ENCODE measurements at regions not wholly inside any gene's neighbourhood (a gene's known extent, or its start where the extent isn't known, plus 50 kb on each side); places are given as distances from the start of the nearest gene placed in this dataset.
"Not testable (repeated sequence)": the region's sequence is repeated elsewhere in the genome, so short reads cannot be mapped to it uniquely, and the experiment has no call there.

DNA sequence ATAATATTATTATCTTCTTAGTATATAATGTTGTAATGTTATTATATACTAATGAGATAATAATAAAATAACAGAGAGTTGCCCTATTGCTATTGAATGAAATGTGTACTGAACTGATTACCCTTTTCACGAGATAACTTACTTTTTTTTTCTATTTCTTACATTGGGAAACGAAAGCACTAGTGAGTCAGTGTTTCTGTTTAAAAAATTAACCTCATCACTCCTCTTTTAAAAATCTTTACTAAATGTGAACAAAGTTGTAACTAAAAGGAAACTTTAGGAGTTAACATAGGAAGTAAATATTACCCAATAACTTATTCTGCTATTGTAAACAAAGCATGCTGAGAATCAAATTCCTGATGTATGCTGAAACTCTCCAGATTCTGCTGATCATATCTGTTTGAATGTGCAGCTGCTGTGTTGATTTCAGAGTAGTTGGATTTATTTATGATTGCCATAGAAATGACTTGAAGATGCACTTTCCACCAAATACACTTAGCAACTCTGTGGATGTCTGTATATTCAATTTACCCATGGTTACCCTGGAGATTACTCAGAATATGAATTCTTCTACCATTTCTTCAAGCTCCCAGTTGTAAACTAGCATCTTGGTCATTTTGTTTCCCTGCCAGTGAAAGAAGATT, 523.4 kb downstream of the TENT5A start:
- DNase-seq, result no peak

GRCh38 chr6:81226957-81227356, 525.5 kb downstream of the TENT5A start:
- no peak for DNase-seq

- DNase-seq, result no peak
Observed at GRCh38 chr6:81216668-81217067, 535.8 kb downstream of the TENT5A start.

GRCh38 chr6:81215092-81215432, 537.4 kb downstream of the TENT5A start:
- DNase-seq, result no peak

GRCh38 chr6:81214414-81215091, 537.9 kb downstream of the TENT5A start:
- no peak for DNase-seq

DNA sequence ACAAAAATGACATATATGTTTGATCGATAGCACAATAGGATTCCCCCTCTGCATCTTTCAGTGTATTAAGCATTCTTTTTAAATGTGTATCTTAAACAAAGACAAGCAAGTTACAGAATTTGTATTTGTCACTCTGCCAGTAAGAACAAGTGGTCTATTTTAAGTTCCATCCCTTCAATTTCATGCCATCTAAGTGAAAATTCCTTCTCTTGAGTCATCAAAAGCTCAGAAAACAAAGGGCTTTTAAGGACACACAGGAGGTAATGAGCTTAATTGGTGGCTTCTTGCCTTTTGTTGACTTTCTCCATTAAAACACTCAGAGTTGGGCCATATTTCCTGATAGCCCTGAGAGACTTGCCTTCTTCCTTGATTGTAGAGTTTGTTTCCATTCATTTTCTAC, 547.8 kb downstream of the TENT5A start:
- DNase-seq, result no peak

DNA sequence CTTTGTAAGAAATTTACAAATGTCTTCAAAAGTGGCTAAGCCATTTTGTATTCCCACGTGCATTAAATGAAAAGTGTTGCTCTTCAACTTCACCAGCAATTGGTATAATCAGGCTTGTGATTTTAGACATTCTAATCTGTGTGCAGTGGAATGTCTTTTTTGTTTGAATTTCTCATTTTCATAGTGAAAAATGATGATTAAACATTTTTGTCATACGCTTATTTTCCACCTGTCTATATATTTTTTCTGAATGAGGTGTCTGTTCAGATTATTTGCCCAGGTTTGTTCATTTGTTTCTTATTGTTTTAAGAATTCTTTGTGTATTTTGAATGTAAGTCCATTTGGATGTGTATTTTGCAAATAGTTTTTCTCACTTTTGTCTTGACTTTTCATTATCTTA, 558.1 kb downstream of the TENT5A start:
- DNase-seq, result no peak

DNA sequence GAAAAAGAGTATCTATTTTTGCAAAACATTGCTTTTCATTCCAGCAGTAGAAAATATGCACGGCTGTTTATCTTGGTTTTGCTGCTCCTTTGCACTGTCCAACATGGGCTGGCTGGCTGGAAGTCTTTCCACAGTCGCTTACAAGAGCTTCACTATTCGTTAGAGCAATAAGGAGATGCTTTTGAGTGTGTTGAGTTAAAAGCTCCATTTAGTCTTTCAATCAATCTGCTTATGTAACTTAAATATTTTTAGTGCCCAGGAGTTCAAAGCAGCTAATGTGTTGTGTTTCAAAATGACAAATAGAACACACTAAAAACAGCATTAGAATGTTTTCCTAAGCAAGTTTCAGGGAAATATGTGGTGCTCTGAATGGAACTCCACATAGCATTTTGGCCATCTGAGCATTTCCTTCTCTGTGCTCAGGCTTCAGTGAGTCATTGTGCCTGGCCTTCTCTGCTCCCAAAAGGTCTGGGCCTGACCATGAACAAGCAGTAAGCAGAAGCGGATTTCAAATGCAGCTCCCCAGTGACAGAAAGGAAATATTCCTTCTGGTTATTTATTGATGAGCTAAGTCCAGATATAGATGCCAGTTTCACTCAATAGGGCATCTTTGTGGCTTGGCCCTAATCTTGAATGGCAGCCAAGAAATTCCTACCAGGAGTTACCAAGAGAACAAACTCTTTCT, 580.3 kb downstream of the TENT5A start:
- peak; percentile 1 for DNase-seq

GRCh38 chr6:81169166-81169565, 583.3 kb downstream of the TENT5A start:
- DNase-seq, result no peak

- DNase-seq, result no peak
Observed at GRCh38 chr6:81166770-81167169, 585.7 kb downstream of the TENT5A start.

DNA sequence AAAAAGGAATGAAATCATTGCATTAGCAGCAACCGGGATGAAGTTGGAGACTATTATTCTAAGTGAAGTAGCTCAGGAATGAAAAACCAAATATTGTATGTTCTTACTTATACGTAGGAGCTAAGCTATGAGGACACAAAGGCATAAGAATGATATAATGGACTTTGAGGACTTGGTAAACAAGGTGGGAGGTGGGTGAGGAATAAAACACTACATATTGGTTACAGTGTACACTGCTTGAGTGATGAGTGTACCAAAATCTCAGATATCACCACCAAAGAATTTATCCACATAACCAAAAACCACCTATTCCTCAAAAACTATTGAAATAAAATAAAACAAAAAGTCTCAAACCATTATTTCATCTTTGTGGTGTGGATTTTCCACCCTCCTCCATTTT, 593.5 kb downstream of the TENT5A start:
- DNase-seq, result no peak

DNA sequence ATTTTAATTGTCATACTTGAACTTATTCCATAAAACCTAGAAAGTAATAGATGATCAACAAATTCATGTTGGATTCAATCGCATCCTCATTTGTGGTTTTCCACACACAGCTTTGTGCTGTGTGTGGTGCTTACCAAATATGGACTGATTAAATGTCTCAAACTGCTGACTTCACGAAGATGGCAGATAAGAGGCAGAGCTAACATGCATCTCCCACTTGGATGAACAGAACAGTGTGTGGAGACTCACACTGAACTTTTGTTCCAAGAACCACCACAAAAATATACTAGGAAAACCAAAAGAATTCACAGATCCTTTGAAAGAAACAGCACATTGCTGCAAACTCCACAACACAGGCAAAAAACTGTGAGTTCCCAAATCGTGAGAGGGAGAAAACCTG, 603.7 kb downstream of the TENT5A start:
- no peak for DNase-seq

GRCh38 chr6:81145506-81145905, 607.0 kb downstream of the TENT5A start:
- no peak for DNase-seq

GRCh38 chr6:81144346-81144745, 608.1 kb downstream of the TENT5A start:
- DNase-seq, result no peak

DNA sequence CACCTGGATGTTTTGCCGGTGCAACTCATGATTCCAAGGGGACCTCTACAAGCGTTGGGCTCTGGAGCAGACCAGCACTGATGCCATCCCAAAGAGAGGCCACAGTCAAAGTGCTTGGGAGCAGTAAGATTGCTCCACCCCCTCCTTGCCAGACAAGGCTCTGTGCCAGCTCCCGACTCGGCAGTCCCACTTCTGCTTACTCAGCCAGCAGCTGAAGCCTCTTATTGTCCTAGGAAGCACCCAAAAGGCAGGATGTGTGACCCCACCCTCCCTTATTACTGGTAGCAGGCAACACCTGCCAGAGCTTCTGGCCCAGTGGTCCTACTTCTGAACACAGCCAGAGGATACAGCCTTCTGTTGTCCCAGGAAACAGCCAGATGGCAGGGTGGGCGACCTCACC, 614.2 kb downstream of the TENT5A start:
- DNase-seq, result no peak

DNA sequence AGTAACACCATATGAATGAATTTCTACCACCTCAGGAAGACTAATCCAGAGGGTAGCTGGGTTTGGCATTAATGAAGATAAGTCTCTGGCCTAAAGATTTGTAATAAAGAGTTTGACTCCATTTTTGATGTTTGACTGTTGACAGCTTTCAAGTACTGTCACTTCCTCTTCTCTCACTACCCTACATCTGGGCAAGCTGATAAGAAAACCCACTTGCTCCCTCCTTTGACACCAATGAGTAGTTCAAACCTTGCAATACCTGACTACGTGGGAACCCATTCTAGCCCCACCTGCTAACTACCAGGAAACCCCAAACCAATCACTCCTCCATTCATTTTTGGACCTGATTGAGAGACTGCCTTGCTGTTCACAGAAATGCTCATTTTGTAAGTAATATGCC, 621.5 kb downstream of the TENT5A start:
- no peak for DNase-seq

DNA sequence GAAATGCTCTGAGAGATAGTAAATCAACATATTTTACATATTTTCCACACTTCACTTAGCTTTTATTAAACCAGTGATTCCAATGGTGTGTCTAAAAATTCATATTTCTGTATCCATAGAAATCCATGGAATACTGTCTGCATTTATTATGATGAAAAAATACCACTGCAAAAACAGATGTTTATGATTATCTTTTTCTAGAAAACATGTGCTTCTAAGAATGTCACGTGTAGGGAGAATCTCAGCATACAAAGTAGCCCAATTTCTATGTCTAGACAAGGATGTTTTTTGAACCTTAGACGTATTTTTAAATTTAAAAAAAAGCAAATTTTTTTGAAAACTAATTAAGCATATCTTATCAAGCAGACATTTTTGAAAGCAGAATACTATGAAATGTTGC, 622.4 kb downstream of the TENT5A start:
- DNase-seq, result no peak

DNA sequence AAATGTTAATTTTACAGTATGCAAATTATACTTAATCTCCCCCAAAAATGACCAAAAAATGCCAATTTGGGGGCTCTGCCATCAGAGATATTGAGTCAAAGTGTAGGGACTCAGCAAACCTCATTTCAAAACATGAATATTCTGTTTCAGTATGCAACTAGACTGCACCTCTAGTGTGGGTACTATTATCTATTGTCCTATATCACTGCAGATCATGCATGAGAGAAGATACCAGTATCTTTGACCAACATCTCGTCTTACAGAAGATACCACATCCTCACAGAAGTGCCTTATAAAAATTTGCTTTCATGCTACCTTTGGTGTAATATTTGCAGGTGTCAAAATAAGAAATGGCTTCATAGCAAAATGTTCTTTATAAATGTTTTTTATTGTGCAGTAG, 623.8 kb downstream of the TENT5A start:
- no peak for DNase-seq

DNA sequence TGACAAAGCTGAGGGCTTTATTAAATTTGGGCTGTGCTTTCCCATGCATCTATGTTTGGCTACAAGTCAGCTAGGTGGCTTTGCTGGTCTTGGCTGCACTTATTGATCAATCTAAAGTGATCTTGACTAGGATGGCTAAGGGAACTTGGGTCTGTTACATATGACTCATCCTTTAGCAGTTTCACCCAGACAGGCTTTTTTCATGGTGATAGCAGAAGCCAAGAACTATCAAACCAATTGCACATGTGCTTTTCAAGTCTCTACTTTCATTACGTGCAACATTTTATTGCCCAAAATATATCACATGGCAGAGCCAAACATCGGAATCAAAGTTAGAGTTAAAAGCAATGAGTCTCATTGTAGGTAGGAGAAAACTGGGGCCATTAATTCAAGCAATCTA, 626.3 kb downstream of the TENT5A start:
- no peak for DNase-seq

DNA sequence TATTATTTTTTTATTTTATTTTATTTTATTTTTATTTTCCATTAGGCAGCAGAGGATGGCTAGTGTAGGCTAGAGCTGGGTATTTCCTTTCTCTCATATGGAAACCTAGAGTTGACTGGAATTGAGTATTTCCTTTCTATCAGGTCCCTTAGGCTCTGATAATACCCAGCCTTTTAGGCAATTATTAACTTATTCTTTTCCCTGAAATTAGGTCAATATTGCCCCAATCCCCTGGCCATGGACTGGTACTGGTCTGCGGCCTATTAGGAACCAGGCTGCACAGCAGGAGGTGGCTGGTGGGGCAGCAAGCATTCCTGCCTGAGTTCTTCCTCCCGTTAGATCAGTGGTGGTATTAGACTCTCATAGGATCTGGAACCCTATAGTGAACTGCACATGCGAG, 632.2 kb downstream of the TENT5A start:
- no peak for DNase-seq

- no peak for DNase-seq
Observed at GRCh38 chr6:81105998-81106397, 646.5 kb downstream of the TENT5A start.

DNA sequence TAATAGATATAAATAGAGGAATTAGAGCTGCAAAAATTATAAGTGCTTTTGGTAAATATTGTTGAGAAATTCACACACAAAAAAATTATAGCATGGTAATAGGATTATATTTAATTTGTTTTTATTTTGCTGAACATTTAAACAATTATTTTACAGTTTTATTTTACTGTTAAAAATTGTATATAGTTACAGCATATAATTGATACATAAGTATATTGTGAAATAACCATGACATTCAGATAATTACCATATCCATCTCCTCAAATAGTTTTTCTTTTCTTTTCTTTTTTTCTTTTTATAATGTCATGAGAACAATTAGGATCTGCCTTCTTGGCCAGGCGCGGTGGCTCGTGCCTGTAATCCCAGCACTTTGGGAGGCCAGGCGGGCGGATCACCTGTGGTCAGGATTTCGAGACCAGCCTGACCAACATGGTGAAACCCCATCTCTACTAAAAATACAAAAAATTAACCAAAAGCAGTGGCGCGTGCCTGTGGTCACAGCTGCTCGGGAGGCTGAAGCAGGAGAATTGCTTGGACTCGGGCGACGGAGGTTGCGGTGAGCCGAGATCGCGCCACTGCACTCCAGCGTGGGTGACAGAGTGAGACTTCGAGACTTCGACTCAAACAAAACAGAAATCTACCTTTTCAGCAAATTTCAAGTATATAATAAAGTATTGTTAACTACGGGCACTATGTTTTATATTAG, 654.2 kb downstream of the TENT5A start:
- DNase-seq, result no peak

DNA sequence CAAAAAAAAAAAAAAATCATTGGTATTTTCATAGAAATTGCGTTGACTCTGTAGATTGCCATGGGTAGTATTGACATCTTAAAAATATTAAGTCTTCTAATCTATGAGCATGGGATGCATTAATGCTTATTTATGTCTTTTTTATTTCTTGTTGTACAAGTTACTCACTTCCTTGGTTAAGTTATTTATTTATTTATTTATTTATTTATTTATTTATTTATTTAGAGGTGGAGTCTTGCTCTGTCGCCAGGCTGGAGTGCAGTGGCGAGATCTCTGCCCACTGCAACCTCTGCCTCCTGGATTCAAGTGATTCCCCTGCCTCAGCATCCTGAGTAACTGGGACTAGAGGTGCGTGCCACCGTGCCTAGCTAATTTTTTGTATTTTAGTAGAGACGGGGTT, 656.0 kb downstream of the TENT5A start:
- DNase-seq, result not testable (repeated sequence)

GRCh38 chr6:81093051-81093450, 659.4 kb downstream of the TENT5A start:
- no peak for DNase-seq

Measured in kidney glomerular epithelial cell (primary cell).